ENCODE measurements at regions not wholly inside any gene's neighbourhood (a gene's known extent, or its start where the extent isn't known, plus 50 kb on each side); places are given as distances from the start of the nearest gene placed in this dataset.

DNA sequence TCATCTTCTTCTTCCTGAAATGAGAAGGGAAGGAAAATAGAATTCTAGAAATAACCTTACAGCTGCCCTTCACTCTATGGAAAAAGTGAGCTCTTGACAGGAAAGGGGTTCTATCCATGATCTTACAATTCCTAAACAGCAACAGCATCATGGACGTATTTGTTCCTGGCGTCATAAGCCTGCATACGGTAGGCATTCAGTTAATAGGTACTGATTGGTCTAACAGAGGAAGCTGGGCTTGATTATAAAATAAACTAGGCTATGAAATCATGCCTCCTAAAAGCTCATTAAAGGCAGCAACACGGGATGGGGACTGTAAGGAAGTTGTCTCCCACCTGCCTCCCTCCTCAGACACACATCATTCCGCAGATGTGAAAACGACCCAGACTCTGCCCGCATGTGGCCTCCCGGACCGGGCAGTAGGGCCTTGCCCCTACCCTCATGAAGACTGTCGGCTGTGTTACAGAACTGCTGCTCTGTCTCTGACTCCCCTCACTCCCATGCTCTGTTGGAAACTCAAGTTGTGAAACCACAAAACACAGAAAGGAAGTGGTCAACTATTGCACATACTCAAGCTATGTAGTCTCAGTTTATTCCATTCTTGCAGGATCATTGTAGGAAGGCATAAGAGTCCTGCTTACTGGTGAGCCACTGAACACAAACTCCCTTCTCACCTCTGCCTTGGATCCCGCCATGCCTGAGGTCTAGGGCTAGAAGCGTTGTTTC lies 129.8 kb downstream of the DLEU7 start:
- DNase-seq (ENCODE audit: low read depth): no peak

DNA sequence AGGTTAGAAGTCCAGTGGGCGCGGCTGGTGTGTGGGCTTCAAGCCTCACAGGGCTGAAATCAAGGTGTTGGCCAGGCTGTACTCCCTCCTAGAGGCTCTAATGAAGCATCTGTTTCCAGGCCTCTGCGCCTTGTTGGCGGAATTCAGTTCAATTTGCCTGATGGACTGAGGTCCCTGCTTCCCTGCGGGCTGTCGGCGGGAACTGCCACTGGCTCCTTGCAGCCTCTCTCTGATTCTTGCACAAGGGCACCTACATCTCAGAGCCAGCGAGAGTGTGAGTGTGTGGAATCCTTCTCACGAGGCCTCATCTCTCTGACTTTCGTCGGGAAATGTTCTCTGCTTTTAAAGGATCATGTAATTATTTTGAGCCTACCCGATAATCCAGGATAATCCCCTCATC lies 128.6 kb downstream of the DLEU7 start:
- no peak for DNase-seq (ENCODE audit: low read depth)

DNA sequence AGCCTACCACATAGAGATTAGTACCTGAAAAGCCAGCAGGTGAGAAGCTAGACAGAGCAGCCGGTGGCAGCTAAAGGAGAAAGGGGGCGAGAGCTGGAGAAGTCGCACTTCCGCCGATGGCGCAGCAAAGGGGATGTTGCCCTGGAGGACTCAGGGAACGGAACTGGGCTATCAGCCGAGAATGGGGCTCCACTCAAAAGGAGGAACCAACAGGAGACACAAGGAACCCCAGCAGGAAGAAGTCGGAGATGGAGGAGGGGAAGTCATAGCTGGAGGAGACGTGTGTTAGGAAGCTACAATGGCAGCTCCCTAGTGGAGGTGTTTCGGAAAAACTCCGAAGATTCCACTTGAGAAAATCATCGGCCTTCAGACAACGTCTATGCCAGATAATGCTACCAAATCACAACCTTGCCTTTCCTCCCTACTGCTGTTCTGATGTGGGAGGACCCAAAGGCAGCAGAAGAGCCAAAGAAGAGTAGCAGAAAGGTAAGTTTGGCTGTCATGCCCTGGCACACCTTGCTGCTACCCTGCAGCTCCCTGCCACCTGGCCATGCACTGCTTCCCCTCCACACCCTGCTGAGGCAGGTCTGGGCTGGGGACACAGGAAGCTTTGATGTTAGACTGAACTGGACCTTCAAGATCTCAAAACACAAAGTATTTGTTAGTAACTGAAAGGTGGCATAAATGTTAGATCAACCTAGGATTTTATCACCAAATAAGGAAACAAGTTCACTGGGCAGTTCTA lies 127.9 kb downstream of the DLEU7 start:
- DNase-seq (ENCODE audit: low read depth): no peak

DNA sequence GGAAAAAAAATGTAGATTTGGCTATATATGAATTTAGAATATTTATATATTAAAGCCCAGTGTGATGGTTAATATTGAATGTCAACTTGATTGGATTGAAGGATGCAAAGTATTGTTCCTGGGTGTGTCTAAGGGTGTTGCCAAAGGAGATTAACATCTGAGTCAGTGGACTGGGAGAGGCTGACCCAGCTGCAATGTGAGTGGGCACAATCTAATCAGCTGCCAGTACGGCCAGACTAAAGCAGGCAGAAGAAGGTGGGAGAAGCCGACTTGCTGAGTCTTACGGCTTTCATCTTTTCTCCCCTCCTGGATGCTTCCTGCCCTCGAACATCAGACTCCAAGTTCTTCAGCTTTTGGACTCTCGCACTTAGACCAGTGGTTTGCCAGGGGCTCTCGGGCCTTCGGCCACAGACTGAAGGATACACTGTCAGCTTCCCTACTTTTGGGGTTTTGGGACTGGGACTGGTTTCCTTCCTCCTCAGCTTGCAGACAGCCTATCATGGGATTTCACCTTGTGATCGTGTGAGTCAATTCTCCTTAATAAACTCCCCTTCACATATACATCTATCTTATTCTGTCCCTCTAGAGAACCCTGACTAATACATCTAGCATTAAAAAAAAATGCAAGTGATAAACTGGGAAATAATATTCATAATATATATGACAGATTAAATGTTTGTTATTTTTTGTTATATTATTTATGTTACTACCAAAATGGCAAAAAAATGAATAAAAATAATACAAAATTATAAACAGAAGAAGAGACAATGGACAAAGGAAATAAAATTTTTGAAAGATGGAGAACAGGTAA lies 122.4 kb downstream of the DLEU7 start:
- no peak for DNase-seq (ENCODE audit: low read depth)

DNA sequence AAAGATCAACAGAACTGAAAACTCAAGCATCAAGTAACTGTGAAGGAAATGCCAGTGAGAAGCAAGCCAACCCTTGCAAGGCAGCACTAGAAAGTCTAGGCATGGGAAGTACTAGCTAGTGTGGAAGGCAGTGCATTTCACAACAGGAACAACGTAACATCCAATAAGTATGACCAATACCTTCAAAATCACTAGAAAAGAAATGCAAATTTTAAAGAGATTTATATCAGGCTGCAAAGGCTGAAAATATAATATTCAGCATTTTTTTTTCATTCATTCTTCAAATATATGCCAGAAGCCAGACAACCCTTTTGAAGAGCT lies 121.9 kb downstream of the DLEU7 start:
- no peak for DNase-seq (ENCODE audit: low read depth)

DNA sequence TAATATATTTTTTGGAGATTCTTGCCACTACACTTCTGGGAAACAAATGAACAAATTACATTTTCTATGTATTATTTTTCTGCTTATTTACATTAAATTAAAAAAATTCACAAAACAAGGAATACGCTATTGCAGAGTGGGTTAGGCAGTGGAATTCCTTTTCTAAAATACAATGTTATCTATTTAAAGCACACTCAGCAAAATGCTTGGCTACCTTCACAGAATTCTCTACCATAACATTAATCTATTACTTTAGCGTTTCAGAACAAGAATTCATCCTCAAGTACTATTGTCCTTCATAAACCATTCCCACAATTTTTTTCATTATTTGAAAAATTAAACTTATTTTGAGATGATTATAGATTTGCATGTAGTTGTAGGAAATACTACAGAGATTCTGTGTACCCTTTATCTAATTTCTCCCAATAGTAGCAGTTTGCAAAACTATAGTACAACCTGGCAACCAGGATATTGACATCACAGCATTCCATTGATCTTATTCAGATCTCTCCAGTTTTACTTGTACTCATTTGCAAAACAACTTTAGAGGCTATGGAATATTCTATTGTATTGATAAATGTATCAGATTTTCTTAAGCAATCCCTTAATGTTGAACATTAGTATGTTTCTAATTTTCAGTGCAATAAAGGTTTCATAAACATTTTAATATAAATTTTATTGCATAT lies 120.9 kb downstream of the DLEU7 start:
- no peak for DNase-seq (ENCODE audit: low read depth)

DNA sequence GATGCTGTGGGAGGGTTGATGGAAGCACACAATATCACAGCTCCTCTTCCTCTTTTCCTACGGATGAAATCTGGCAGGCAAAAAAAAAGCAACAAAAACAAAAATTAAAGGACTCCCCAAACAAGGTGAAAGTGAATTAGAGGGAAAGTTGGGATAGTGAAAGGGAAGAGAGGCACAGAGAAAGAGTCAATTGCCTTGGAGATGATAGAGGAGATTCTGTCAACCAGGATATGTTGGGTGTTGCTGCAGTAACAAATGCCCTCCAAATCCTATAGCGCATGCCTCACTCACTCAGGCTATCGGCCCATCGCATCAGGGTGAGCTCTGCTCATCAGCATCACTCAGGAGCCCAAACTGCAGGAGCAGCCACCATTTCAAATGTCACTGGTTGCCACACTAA lies 119.1 kb downstream of the DLEU7 start:
- no peak for DNase-seq (ENCODE audit: low read depth)

DNA sequence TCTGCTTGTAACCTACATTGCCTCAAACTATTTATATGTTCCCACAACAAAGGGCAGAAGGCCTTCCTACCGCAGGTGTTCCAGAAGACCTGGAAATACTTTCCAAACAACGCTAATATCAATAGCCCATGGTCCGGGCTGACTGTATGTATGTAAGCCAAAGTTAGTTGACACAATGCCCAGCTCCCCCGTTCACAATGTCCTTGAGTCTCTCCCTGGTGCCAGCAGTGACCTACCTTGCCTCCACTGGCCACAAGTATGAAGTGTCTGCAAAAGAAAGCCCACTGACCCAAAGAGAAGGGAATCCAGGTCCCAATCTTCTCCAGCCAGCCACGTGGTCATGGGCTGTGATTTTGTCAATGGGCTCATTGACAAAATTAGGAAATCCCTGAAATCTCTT lies 118.6 kb downstream of the DLEU7 start:
- DNase-seq (ENCODE audit: low read depth): no peak

DNA sequence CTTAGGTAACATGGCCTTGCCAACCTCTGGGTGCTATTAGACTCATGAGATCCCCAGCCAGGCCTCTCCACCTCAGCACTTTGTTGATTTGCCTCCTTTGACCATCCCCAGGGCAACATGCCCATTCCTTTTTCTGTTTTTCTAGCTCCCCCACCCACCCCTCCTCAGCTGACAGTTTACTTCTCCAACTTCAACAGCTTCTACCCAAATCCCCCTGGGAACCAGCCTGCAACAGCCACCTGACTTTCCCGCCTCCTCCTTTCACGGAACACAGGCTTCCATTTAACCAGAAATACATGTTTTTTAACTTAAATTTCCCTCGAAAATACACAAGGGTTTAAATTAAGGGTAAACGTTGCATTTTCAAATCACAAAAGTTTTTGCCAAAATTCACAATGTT lies 117.3 kb downstream of the DLEU7 start:
- DNase-seq (ENCODE audit: low read depth): no peak

DNA sequence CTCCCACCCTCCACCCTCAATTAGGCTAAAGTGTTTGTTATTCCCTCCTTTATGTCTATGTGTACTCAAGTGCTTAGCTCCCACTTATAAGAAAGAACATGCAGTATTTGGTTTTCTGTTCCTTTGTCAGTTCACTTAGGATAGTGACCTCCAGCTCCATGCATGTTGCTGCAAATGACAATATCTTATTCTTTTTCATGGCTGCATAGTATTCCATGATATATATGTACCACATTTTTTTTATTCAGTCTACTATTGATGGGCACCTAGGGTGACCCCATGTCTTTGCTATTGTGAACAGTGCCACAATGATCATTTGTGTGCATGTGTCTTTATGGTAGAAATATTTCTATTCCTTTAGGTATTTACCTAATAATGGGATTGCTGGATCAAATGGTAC lies 114.3 kb downstream of the DLEU7 start:
- no peak for DNase-seq (ENCODE audit: low read depth)

DNA sequence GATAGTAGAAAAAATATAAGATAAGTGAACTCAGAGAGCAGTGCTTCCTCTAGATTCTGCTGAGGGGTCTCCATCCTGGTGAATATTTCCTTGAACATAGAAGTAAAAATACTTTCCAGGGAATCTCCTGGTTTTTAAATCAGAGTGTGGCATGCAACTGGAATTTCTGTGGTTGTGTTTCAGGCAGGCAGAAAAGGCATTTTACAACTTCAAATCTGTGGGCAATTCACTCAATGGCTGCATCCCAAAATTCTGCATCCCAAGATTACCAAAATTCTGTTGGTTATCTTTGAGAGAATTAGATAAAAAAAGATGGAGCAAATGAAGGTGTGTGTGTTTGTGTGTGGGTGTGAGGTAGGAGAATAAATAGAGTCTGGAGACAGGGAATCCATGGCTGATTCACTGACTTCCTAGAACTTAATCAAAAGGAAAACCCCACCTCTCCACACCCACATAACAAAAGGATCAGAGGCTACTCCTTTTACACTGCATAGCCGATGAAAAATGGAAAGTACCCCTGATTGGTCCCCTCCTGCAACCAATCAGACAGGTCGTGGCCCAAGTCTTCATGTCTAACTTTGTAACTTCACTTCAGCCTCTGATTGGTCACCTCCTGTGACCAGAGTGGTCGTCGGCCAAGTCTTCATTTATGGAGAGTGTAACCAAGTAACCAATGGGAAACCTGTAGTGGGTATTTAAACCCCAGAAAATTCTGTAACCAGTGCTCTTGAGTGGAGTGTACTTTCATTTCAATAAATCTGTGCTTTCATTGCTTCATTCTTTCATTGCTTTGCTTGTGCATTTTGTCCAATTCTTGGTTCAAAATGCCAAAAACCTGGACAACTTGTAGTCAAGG lies 112.8 kb downstream of the DLEU7 start:
- DNase-seq (ENCODE audit: low read depth): no peak

DNA sequence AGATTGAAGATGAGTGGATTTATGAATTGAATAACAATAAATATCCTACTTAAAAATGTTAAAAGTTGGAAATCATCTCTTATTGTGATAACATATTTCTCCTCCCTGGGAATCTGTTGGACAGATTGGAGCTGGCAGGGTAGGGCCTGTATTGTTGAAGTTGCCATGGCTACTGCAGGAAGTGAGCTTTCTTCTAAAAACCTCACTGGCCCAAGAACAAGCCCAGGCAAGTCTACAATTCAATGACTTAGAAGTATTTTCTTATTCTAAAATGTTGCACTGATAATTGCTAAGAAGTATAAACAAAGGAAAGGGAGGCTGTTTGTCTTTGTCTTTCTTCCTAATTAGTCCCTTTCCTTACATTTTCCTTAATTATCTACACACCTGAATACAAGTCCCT lies 112.1 kb downstream of the DLEU7 start:
- no peak for DNase-seq (ENCODE audit: low read depth)

DNA sequence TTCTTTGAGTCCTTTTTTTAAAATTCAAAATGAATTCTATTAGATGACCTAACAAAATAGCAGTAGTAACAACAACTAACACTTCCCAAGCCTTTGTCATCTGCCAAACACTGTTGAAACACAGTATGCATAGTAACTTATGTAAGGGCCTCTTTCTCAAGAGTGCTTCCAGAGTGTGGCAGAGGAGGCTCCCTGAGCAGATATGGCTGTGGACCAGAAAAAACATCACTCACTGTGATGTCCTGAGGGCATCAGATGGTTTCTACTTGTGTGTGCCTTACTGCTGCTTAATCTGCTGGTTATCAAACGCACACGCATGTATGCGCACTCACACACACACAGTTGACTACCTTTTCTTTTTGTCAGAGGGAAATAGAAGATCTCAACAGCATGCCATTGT lies 110.8 kb downstream of the DLEU7 start:
- DNase-seq (ENCODE audit: low read depth): no peak

DNA sequence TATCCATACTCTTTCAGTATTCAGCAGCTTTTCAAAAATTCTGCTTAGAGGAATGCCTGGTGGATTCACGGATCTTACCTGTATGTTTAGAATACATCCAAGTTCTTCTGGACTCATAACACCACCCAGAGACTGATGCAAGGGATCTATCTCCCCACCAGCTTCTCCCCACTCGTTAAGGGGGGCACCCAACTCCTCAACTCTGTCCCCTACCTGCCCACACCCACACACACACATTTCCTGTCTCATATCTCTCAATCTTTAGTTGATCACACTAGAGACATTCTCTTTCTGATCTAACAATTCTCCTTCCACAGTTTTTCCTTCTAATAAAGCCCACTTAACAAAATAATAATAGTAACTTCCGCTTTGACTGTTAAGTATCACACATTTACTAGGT lies 110.1 kb downstream of the DLEU7 start:
- DNase-seq (ENCODE audit: low read depth): no peak

DNA sequence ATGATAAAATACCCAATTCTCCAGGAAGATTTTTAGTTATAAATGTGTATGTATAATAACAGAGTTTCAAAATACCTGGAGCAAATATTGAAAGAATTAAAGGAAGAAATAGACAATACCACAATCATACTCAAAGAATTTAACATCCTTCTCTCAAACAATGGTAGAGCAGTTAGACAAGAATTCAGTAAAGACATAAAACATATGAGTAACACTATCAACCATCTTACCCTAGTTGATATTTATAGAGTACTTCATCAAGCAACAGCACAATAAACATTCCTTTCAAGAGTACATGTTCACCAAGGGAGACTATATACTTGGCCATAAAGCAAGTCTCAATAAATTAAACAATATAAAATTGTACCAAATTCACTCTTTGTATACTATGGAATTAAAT lies 108.4 kb downstream of the DLEU7 start:
- no peak for DNase-seq (ENCODE audit: low read depth)

DNA sequence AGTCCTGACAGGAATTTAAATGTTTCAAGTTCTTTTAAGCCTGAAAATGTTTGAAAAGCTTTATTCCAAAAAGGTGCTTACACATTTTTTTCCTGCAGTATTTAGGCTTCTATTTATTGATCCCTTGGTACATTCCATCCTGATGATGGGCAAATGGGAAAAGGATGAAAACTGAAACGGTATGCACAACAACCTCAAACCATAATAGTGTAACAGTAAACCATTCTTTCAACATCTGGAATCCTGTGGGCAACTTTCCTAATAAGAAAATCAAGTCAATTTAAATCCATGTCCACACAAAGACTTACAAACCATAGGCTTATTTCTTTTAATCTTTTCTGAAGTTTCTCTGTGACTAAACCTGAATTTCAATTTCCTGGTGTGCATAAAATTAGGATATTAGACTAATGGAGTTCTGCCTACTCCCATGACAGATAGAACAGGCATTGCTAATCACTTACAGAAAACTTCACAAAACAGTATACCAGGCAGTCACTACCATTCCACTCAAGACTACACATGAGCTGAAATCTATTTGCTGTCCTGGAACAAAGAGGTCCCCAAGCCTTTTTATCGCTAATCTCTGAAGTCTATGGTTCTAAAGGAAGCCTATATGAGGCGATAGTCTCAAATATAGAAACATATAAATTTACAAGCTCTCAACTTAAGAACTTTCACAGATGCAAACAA lies 103.3 kb downstream of the DLEU7 start:
- no peak for DNase-seq (ENCODE audit: low read depth)

DNA sequence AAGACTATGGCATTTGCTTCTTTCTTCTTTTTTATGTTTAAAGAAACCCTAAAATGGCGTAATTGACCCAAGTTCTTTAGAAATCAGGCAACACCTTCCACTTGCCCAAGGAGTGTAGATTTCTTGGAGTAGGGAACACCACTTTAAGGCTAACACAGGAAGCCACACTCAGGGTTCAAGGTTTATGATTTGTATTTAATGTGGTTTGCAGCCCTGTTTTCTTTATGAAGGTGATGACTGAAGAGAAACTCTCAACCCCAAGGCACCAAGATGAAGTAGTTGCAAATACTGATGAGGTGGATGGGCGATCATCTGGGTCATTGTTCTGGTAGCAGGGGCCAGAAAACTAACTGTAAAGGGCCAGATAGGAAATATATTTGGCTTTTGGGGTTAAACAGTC lies 101.1 kb downstream of the DLEU7 start:
- DNase-seq (ENCODE audit: low read depth): no peak

DNA sequence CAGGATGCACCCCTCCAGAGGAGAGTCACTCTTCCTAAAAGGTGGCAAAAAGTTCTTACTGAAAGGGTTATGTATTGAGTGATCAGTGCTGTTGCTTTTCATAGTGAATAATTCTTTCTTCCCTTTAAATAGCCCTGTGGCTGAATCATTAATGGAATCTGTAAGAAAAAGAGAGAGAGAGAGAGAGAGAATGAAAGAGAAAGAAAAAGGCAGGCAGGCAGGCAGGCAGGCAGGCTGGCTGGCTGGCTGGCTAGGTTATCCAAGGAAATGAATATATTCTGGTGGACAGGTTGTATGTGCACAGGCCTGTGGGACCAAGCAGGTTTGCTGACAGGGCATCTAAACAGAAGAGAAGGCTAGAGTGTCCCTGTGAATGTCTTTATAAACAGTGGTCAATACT lies 100.5 kb downstream of the DLEU7 start:
- DNase-seq (ENCODE audit: low read depth): no peak

DNA sequence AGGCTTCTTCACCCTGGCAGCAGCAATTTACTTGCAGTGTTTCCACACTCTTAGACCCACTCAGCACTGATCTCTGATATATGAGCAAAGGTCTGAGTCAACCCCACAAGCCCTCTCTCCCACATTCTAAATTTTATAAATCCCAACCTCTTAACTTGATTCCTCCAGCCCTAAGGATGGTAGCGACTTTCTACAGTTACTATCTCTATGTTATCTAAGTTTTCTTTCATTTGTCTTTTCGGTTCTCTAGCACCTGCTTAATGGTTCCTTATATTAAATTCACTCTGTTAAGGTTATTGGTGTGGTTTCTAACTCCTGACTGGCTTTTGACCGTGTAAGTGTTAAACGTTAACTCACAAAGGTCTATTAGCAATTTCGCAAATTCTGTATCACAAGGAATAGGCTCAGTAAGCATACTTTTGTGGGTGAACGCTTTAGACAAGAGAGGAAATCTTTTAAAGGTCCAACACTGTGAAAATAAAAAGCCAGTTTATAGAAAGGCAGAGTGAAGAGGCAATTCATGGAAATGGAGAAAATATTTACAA lies 99.3 kb downstream of the DLEU7 start:
- DNase-seq (ENCODE audit: low read depth): no peak

DNA sequence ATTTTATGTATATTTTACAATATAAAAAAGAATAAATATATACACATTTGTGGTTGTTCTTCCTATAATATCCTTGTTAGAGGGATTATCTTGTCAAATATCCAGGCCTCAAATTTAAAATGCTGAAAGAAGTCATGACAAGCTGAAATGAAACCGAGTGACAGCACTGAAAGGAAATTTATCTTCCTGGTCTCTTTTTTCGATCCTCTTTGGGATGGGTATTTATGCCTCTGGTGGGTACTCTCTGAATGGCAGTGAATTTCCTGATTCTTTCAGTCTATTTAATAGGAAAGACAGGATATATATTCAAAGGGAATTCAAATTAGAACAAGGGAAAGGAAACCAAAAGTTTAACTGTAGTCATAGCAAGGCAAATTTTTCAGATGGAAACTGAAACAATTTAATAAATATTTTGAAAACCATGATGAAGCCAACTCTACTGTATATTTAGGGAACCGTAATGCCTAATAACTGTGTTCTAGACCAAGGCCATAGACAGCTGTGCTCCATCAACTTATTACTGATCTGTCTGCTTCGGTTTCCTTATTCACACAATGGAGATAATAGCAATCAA lies 97.9 kb downstream of the DLEU7 start:
- DNase-seq (ENCODE audit: low read depth): no peak
